GM04503 (cell line): ENCODE measurements at regions not wholly inside any gene's neighbourhood (a gene's known extent, or its start where the extent isn't known, plus 50 kb on each side); places are given as distances from the start of the nearest gene placed in this dataset.
"Not testable (repeated sequence)": the region's sequence is repeated elsewhere in the genome, so short reads cannot be mapped to it uniquely, and the experiment has no call there.

Source experiments
- DNase-seq: peaks from one replicate; pipeline ENCODE4 v3.0.0-alpha.2; 2012; ENCODE audit warnings: low read depth

GRCh38 chr6:10128721-10129120 lies 286.2 kb downstream of the TFAP2A start:
- DNase-seq: no peak

DNA sequence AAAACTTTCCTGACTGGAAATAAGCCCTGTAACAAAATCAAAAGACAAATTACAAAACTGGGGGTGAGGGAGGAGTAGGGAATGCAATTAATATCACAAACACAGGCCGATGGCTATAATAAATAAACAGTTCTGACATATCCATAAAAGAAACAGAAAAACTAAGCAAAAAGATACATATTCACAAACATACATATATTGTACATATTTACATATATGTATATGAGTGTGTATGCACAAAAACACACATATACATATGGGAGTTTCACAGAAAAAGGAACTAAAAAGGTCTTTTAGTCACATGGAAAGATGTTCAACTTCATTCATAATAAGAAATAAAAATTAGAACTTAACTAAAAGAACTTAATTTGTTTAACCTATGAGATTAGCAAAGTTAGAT lies 292.7 kb downstream of the TFAP2A start:
- DNase-seq: no peak

- DNase-seq: no peak
These were observed 301.9 kb downstream of the TFAP2A start for GRCh38 chr6:10112871-10113549.

- DNase-seq: no peak
These were observed 302.9 kb downstream of the TFAP2A start for GRCh38 chr6:10111975-10112374.

GRCh38 chr6:10101551-10102252 lies 313.2 kb downstream of the TFAP2A start:
- no peak for DNase-seq

DNA sequence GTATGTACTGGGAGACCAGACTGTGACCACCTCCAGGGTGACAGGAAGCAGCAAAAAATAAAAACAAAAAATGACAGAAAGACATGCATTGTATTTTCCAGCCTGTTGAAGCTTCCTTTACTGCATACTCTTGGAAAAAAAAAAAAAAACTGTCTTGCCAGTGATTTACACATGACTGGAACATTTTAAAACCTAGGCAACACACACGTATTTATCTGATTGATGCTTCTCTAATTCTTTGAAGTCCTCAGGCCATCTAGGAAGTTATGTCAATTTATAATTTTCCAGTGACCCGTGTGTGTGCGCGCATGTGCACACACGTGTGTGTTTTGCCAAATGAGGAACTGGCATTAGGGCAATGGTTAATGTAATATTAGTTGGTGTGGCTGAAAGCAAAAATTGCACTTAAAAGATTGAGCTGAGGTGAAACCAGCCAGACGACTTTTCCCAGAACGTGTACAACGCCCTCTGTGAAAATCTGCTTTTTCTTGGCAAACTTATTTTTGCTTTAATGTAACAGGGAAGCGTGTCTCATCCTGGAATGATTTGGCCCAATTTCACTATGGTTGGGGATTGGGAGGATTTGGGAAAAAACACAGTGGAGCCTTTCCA lies 315.2 kb downstream of the TFAP2A start:
- DNase-seq: no peak

DNA sequence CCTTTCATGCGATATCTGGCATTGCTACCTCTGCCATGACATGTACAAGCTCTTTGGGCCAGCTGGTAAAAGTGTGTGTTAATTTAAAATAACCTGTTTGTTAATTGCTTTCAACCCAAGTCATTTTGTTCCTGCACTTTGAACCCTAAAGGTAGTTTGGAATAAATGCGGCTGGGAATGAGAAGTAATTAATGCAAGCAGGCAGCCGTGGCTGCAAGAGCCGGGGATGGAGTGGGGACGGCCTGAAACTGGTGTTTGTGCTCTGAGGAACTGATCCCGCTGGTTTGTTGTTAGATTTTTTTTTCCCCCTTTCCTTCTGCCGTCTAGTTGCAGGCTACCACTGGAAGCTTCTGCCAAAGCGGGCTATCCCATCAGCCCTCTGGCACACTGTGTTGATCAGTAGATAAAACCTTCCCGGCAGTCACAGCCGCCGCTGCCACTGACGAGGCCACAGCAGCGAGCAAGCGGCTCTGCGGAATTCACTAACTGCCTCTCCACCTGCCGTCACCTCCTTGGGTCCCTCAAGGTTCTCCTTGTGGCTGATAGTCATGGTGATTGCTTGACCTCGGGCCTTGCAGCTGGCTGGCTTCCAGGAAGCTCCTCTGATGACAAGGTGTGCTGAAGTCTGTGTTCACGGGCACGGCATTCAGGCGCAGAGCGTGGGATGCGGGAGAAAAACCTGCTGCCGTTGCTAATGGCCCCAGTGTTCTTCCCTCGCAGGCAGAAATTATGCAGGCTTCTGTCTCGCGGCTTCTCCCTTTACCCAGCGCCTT lies 315.9 kb downstream of the TFAP2A start:
- DNase-seq: no peak

DNA sequence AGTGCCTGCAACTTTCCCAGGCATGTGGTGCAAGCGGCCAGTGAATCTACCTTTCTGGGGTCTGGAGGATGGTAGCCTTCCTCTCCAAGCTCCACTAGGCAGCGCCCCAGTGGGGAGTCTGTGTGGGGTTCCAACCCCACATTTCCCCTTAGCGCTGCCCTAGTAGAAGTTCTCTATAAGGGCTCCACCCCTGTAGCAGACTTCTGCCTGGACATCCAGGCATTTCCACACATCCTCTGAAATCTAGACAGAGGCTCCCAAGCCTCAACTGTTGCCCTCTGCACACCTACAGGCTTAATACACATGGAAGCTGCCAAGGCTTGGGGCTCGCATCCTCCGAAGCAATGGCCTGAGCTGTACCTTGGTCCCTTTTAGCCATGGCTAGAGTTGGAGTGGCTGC lies 321.6 kb downstream of the TFAP2A start:
- DNase-seq: no peak

DNA sequence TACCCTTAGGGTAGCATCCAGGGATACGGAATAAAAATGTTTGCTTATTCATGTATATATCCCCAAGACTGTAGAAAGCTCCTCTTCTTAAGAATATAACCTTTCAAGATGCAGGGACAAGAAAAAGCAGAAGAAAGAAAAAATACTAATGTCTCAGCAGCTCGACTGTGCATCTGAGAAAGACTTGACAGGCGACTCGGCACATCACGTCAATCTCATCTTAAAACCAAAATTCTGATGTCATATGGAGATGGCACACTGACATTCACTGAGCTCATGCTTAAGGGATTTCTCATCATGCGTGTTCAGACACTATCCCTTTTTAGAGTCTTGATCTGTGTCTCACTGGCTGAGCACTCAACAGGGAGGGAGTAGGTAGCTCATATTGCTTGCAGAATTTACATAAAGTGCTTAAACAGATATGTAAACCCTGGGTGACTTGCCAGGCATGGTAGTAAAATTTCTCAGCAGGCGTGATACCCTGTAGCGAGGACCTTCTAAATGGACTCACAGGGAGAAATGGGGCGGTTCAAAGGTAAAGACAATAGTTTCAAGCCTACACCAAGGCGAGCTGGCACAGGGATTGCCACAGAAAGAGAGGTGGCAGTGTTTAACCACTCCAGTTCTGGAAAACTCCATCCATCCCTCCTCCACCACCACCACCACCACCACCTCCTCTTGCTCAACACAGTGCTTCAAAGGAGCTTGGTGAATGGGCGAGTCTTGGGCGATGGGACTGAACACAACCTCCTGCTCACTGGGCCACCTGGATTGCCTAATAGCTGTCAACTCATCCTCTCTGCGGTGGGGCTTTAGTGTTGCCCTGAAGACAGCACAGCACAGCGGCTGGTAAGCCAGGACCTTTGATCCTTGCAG lies 330.5 kb downstream of the TFAP2A start:
- DNase-seq: no peak

GRCh38 chr6:10082385-10082784 lies 332.5 kb downstream of the TFAP2A start:
- no peak for DNase-seq

DNA sequence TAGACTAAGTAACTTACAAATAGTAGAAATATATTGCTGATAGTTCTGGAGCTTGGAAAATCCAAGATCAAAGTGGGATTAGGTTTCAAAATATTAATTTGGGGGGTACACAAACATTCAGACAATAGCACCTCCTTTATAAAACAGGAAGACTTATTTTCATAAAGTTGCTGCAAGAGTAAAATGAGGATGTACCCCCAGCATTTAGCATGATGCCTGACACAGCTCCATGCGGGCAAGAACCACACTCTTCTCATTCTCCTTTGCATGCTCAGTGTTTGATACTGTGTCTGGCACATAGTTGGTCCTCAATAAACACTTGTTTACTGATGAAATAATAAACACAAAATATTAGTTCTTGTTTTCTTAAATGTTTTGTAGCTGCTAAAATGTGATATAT lies 332.9 kb downstream of the TFAP2A start:
- no peak for DNase-seq

DNA sequence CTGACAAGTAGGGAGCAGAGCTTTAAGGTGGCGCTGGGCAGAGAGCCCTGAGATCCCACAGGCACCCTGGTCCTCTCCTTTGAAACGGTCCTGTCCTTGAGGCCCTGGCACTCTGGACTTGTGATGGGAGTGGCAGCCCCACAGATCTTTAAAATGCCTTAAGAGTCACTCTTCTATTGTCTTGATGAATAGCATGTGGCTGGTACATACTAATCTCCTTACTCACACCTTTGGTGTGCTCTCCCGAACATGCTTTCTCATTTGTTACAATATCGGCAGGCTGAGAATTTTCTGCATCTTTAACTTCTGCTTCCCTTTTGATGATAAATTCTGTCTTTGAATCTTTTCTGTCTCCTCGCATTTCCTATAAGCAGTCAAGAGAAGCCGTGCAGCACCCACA lies 333.8 kb downstream of the TFAP2A start:
- DNase-seq: no peak

DNA sequence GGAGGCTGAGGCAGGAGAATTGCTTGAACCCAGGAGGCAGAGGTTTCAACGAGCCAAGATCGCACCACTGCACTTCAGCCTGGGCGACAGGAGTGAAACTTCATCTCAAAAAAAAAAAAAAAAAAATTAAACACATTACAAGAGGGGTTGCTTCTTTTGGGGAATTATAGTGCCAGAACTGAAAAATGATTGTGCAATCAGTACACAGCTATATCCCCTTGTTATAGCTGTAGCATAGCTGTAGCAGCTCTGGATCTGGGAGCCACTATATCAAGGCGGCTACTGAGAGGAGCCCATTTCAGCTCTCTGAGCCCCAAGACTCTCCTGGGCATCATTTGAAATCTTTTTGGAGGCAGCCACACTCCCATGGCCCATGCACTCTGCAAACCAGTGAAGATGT lies 334.3 kb downstream of the TFAP2A start:
- no peak for DNase-seq

GRCh38 chr6:10078581-10078980 lies 336.3 kb downstream of the TFAP2A start:
- no peak for DNase-seq

DNA sequence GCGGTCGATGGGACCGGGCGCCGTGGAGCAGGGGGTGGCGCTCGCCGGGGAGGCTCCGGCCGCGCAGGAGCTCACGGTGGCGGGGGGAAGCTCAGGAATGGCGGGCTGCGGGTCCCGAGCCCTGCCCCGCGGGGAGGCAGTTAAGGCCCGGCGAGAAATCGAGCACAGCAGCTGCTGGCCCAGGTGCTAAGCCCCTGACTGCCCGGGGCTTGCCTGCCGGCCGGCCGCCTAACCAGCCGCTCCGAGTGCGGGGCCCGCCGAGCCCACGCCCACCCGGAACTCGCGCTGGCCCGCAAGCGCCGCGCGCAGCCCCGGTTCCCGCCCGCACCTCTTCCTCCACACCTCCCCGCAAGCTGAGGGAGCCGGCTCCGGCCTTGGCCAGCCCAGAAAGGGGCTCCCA lies 340.1 kb downstream of the TFAP2A start:
- not testable (repeated sequence) for DNase-seq

DNA sequence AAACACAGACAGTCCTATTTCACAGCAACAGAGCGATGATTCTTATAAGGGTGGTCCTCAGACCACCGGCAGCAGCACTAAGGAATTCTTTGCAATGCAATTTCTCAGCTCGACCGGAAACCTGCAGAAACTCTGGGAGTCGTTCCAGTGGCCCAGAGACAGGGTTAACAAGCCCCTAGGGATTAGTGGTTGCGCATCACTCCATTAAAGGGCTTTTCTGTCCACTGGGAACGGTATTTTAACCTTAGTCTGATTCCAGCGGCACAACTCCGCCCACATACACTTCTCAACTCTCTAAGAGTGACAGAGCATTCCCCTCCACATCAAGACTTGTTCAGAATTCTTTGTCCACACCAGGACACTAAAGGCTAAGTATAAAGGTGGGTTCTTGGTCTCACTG lies 341.5 kb downstream of the TFAP2A start:
- no peak for DNase-seq

- DNase-seq: no peak
These were observed 343.1 kb downstream of the TFAP2A start for GRCh38 chr6:10071631-10072220.

DNA sequence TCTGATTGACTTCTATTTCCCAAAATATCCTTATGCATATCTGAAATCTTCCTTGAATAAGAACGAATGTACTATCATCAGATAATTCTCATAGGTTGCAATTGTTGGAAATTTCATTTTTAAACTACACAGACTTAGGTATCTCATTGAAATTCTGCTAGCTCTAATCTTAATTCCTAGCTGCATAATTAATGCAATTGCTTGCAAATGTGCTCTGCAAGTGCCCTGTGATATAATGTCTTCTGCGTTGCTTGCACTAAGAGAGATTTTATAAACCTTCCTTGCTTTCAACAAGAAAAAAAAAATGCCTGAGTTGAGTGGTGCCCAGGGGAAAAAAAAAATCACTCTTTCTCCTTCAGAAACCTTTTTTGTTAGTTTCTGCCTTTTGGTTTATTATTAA lies 354.9 kb downstream of the TFAP2A start:
- no peak for DNase-seq

DNA sequence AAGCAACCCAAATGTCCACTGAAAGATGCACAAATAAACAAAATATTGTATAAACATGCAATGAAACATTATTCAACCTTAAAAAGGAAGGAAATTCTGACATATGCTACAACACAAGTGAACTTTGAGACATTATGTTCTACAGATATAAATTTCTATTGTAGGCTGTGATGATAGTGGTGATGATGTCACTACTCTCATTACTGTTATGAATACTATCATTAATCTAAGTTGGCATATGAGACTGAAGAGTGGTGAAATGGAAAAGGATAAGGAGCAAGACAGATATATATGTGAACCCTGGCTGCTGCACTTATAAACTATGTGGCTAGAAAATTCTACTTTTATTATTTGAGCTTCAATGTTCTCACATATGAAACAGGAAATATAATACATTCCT lies 360.2 kb downstream of the TFAP2A start:
- DNase-seq: no peak

DNA sequence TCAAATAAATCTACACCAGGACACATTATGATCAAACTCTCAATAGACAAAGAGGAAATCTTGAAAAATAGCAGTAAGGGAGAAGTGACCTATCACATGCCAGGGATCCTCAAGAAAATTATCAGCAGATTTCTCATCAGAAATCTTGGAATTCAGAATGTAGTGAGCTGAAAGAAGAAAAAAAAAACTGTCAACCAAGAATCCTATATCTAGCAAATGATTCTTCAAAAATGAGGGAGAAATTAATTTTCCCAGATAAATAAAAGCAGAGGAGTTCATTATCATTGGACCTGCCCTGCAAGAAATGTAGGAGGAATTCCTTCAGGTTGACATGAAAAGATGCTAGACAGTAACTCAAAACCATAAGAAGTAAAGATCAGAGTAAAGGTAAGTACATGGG lies 363.6 kb downstream of the TFAP2A start:
- no peak for DNase-seq
